ENCODE measurements at regions not wholly inside any gene's neighbourhood (a gene's known extent, or its start where the extent isn't known, plus 50 kb on each side); places are given as distances from the start of the nearest gene placed in this dataset.

DNA sequence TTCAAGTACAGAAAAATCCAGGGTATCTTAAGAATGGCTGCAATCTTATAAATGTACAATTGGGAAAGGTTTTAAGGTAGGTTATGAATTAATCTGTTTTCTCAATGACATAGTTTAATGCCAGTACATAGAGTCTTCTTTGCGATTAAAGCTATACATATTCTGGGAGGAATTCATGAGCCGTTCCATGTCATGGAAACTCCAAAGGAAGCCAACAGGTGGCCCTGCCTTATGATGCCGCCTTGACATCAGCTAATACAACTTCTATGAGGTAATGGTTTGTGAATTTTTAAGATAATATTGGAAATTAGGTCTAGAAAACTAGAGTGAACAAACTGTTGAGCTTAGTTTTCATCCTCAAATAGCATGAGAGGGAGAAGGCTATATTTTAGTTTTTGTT, 713.4 kb downstream of the EFNA5 start:
- DNase-seq: no peak
- ATAC-seq (ENCODE audit: insufficient read depth, low FRiP score): no peak
- TF ChIP-seq, protein P1, sequence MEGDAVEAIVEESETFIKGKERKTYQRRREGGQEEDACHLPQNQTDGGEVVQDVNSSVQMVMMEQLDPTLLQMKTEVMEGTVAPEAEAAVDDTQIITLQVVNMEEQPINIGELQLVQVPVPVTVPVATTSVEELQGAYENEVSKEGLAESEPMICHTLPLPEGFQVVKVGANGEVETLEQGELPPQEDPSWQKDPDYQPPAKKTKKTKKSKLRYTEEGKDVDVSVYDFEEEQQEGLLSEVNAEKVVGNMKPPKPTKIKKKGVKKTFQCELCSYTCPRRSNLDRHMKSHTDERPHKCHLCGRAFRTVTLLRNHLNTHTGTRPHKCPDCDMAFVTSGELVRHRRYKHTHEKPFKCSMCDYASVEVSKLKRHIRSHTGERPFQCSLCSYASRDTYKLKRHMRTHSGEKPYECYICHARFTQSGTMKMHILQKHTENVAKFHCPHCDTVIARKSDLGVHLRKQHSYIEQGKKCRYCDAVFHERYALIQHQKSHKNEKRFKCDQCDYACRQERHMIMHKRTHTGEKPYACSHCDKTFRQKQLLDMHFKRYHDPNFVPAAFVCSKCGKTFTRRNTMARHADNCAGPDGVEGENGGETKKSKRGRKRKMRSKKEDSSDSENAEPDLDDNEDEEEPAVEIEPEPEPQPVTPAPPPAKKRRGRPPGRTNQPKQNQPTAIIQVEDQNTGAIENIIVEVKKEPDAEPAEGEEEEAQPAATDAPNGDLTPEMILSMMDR (IDR thresholded peaks at IDR 0.05; ENCODE audit: control extremely low read depth, extremely low read depth): no peak
- Histone ChIP-seq H3K27me3 (ENCODE audit: control insufficient read depth in 3 of 3, insufficient read depth in 3 of 3, low read length in 2 of 3) (no peaks in the 10 kb centered on the region), H3K4me1 (ENCODE audit: control insufficient read depth in 5 of 5, insufficient read depth in 5 of 5, low read length in 5 of 5) (no peaks in the 10 kb centered on the region), H3K4me3 (no peak overlapping the region), H3K9me3 (ENCODE audit: control insufficient read depth in 4 of 4, insufficient read depth in 3 of 4, low read length in 3 of 4) (no peaks in the 10 kb centered on the region), H3K9ac (ENCODE audit: insufficient read depth in 1 of 2, low read length in 2 of 2) (no peak overlapping the region), H3K36me3 (ENCODE audit: control insufficient read depth in 4 of 4, insufficient read depth in 4 of 4, low read length in 4 of 4) (no peaks in the 10 kb centered on the region), H3K27ac (ENCODE audit: low read depth in 1 of 2, low read length in 1 of 2) (no peak overlapping the region)
- 94 to 96% methylated on average over 3 of the region's 3 CpGs for WGBS, 2 donors

DNA sequence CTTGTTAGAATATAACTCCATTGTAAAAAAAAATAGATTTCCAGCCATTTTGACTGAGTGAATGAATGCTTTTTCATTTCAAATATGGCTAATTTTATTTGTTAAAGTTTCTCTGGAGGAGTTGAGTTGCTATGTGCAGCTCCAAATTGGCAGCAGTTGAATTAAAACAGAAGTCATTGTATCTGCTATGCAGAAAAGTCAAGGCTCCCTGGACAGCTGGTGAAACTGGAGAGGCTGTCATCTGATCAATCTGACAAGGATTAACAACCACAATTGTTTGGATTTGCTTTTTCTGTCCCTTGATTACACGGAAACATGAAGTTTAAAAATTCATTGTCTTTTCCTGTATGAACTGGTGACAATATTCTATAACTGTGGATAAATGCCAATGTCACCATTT, 713.9 kb downstream of the EFNA5 start:
- Histone ChIP-seq H3K4me1 (ENCODE audit: control insufficient read depth in 5 of 5, insufficient read depth in 5 of 5, low read length in 5 of 5) (no peaks in the 10 kb centered on the region), H3K9ac (ENCODE audit: insufficient read depth in 1 of 2, low read length in 2 of 2) (no peak overlapping the region), H3K4me3 (no peak overlapping the region), H3K36me3 (ENCODE audit: control insufficient read depth in 4 of 4, insufficient read depth in 4 of 4, low read length in 4 of 4) (no peaks in the 10 kb centered on the region), H3K9me3 (ENCODE audit: control insufficient read depth in 4 of 4, insufficient read depth in 3 of 4, low read length in 3 of 4) (no peaks in the 10 kb centered on the region), H3K27ac (ENCODE audit: low read depth in 1 of 2, low read length in 1 of 2) (no peak overlapping the region), H3K27me3 (ENCODE audit: control insufficient read depth in 3 of 3, insufficient read depth in 3 of 3, low read length in 2 of 3) (no peaks in the 10 kb centered on the region)
- TF ChIP-seq, protein P1 (IDR thresholded peaks at IDR 0.05; ENCODE audit: control extremely low read depth, extremely low read depth): no peak
- WGBS, 2 donors: 64% methylated on average over 1 of the region's 1 CpG
- DNase-seq (no peak), ATAC-seq (ENCODE audit: insufficient read depth, low FRiP score) (no peak)

DNA sequence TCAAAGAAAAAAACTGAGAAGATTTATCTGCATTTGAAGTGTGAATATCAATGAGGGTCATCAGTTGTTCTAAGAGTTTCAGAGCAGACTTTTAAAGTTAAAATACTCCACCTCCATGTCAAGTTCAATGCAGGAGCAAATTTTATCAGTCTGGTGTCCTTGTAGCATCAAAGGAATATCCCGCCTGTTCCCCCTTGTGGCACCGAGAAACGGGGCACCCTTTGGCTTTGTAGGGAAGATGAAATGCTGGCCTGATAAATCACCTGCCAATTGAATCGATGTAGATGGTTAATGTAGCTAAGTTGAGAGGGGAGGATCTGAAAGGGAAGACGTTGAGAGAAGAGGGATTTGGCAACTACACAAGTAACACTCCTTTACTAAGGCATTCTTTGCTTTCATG, 714.5 kb downstream of the EFNA5 start:
- TF ChIP-seq, protein P1 (IDR thresholded peaks at IDR 0.05; ENCODE audit: control extremely low read depth, extremely low read depth): no peak
- 62 to 87% methylated on average over 5 of the region's 5 CpGs for WGBS, 2 donors
- no peak for ATAC-seq (ENCODE audit: insufficient read depth, low FRiP score)

DNA sequence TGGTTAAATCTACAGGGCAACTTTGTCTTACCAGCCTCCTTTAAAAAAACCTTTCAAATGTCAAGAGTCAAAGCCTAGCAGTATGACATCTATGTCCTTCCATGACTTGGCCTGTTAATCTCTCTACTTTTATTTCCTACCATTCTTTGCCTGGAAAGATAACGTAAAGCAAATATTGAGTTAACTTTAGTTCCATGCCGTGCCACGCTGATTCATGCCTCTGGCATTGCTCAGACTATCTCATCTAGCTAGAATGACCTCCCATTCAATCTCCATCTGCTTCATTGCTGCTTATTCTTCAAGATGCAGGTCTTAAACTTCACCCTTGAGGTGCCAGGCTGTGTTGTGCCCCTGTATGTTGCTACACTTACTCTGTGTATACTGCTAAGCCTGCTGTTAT, 729.8 kb downstream of the EFNA5 start:
- H3K9me3 ChIP-seq (ENCODE audit: control insufficient read depth in 4 of 4, insufficient read depth in 3 of 4, low read length in 3 of 4): no peaks in the 10 kb centered on the region
- 79 to 92% methylated on average over 3 of the region's 3 CpGs for WGBS, 2 donors
- no peak overlapping the region for H3K9ac ChIP-seq (ENCODE audit: insufficient read depth in 1 of 2, low read length in 2 of 2)
- DNase-seq: no peak
- no peak for ATAC-seq (ENCODE audit: insufficient read depth, low FRiP score)
- H3K27me3 ChIP-seq (ENCODE audit: control insufficient read depth in 3 of 3, insufficient read depth in 3 of 3, low read length in 2 of 3): no peaks in the 10 kb centered on the region
- no peak overlapping the region for H3K27ac ChIP-seq (ENCODE audit: low read depth in 1 of 2, low read length in 1 of 2)
- no peaks in the 10 kb centered on the region for H3K36me3 ChIP-seq (ENCODE audit: control insufficient read depth in 4 of 4, insufficient read depth in 4 of 4, low read length in 4 of 4)
- TF ChIP-seq, protein P1 (IDR thresholded peaks at IDR 0.05; ENCODE audit: control extremely low read depth, extremely low read depth): no peak
- H3K4me3 ChIP-seq: no peak overlapping the region
- H3K4me1 ChIP-seq (ENCODE audit: control insufficient read depth in 5 of 5, insufficient read depth in 5 of 5, low read length in 5 of 5): no peaks in the 10 kb centered on the region

More for the DNA sequence above, 714.5 kb downstream of the EFNA5 start:
- Histone ChIP-seq H3K27ac (ENCODE audit: low read depth in 1 of 2, low read length in 1 of 2) (no peak overlapping the region), H3K4me3 (no peak overlapping the region), H3K27me3 (ENCODE audit: control insufficient read depth in 3 of 3, insufficient read depth in 3 of 3, low read length in 2 of 3) (no peaks in the 10 kb centered on the region), H3K36me3 (ENCODE audit: control insufficient read depth in 4 of 4, insufficient read depth in 4 of 4, low read length in 4 of 4) (no peaks in the 10 kb centered on the region), H3K4me1 (ENCODE audit: control insufficient read depth in 5 of 5, insufficient read depth in 5 of 5, low read length in 5 of 5) (no peaks in the 10 kb centered on the region), H3K9ac (ENCODE audit: insufficient read depth in 1 of 2, low read length in 2 of 2) (no peak overlapping the region), H3K9me3 (ENCODE audit: control insufficient read depth in 4 of 4, insufficient read depth in 3 of 4, low read length in 3 of 4) (no peaks in the 10 kb centered on the region)
- no peak for DNase-seq
